ENCODE measurements at regions not wholly inside any gene's neighbourhood (a gene's known extent, or its start where the extent isn't known, plus 50 kb on each side); places are given as distances from the start of the nearest gene placed in this dataset.

DNA sequence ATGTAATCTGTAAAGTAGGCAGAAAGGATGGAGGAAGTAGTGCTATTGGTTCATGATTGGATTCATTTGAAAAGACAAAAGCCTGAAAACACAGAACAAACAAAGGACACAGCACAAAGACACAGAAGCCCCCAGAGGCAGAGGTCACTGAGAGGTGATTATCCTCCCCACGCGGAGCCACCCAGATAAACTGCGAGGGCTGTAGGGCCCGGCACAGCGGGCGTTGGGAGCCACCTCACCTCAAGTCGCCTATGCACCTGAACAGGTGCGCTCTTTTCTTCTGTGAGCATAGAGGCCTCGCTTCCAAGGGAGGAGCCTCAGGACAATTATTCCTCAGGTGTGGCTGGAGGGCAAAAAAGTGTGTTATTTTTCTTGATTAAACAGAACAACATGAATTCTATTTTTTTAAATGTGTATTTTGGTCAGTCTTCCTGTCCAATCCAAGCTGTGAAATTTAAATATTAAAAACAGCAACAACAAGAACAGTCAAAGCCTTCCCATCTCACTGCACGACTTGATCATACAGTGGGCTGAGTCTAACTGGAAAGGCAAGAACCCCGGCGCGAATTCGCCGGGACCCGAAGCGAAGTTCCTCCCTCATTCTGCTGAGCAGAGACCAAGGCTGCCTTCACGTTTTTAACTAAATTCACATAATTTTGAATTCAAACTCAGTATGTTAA lies 205.3 kb downstream of the THBS2 start:
- H3K9ac ChIP-seq (ENCODE audit: low read length) = no peak overlapping the region
- no peaks in the 10 kb centered on the region for H3K79me2 ChIP-seq (ENCODE audit: low read length)
- H3K9me3 ChIP-seq (replicated peaks; ENCODE audit: insufficient read depth, low read length) = no peaks in the 10 kb centered on the region
- no peak overlapping the region for H3K4me3 ChIP-seq (ENCODE audit: low read length)
- H4K20me1 ChIP-seq (ENCODE audit: insufficient read depth, low read length) = no peaks in the 10 kb centered on the region
- no peaks in the 10 kb centered on the region for H3K36me3 ChIP-seq (replicated peaks; ENCODE audit: insufficient read depth, low read length)
- H3K4me1 ChIP-seq (ENCODE audit: low read length) = no peaks in the 10 kb centered on the region
- H2AFZ ChIP-seq (ENCODE audit: low read length) = no peak overlapping the region
- no peak for DNase-seq
- H3K27me3 ChIP-seq (replicated peaks; ENCODE audit: insufficient read depth, low read length) = no peaks in the 10 kb centered on the region
- no peak overlapping the region for H3K4me2 ChIP-seq (ENCODE audit: low read depth, low read length)
- no peak for TF ChIP-seq EZH2 (optimal IDR thresholded peaks at IDR 0.05; ENCODE audit: low read depth, low read length)
- TF ChIP-seq CTCF (IDR thresholded peaks at IDR 0.05; ENCODE audit: low read length) = no peak
- TF ChIP-seq EZH2phosphoT487 (IDR thresholded peaks at IDR 0.05; ENCODE audit: low read length) = no peak
- no peak overlapping the region for H3K27ac ChIP-seq (ENCODE audit: low read length)
- H3F3A ChIP-seq (ENCODE audit: insufficient read depth, low read length) = no peaks in the 10 kb centered on the region
- H3K9me2 ChIP-seq (replicated peaks; ENCODE audit: insufficient read depth, low read length) = no peaks in the 10 kb centered on the region

- Histone ChIP-seq H3K27ac (ENCODE audit: low read length) (no peak overlapping the region), H3K4me2 (ENCODE audit: low read depth, low read length) (no peak overlapping the region), H3K4me1 (ENCODE audit: low read length) (no peaks in the 10 kb centered on the region), H2AFZ (ENCODE audit: low read length) (no peak overlapping the region), H3K9ac (ENCODE audit: low read length) (no peak overlapping the region), H3K9me2 (replicated peaks; ENCODE audit: insufficient read depth, low read length) (no peaks in the 10 kb centered on the region), H3K9me3 (replicated peaks; ENCODE audit: insufficient read depth, low read length) (no peaks in the 10 kb centered on the region), H3K4me3 (ENCODE audit: low read length) (no peak overlapping the region), H3K36me3 (replicated peaks; ENCODE audit: insufficient read depth, low read length) (no peaks in the 10 kb centered on the region), H3F3A (ENCODE audit: insufficient read depth, low read length) (no peaks in the 10 kb centered on the region), H4K20me1 (ENCODE audit: insufficient read depth, low read length) (no peaks in the 10 kb centered on the region), H3K79me2 (ENCODE audit: low read length) (no peaks in the 10 kb centered on the region), H3K27me3 (replicated peaks; ENCODE audit: insufficient read depth, low read length) (no peaks in the 10 kb centered on the region)
- TF ChIP-seq EZH2phosphoT487 (IDR thresholded peaks at IDR 0.05; ENCODE audit: low read length) (no peak), EZH2 (optimal IDR thresholded peaks at IDR 0.05; ENCODE audit: low read depth, low read length) (no peak), CTCF (IDR thresholded peaks at IDR 0.05; ENCODE audit: low read length) (no peak)
- DNase-seq = no peak
These were observed 206.3 kb downstream of the THBS2 start for GRCh38 chr6:169047345-169047744.

GRCh38 chr6:169046483-169047192 lies 207.0 kb downstream of the THBS2 start:
- no peak for DNase-seq
- no peaks in the 10 kb centered on the region for H3F3A ChIP-seq (ENCODE audit: insufficient read depth, low read length)
- no peaks in the 10 kb centered on the region for H3K27me3 ChIP-seq (replicated peaks; ENCODE audit: insufficient read depth, low read length)
- no peaks in the 10 kb centered on the region for H3K9me2 ChIP-seq (replicated peaks; ENCODE audit: insufficient read depth, low read length)
- no peaks in the 10 kb centered on the region for H3K79me2 ChIP-seq (ENCODE audit: low read length)
- no peak overlapping the region for H2AFZ ChIP-seq (ENCODE audit: low read length)
- TF ChIP-seq EZH2 (optimal IDR thresholded peaks at IDR 0.05; ENCODE audit: low read depth, low read length) (no peak), EZH2phosphoT487 (IDR thresholded peaks at IDR 0.05; ENCODE audit: low read length) (no peak), CTCF (IDR thresholded peaks at IDR 0.05; ENCODE audit: low read length) (no peak)
- no peaks in the 10 kb centered on the region for H3K4me1 ChIP-seq (ENCODE audit: low read length)
- H3K4me3 ChIP-seq (ENCODE audit: low read length) = no peak overlapping the region
- no peak overlapping the region for H3K9ac ChIP-seq (ENCODE audit: low read length)
- H3K9me3 ChIP-seq (replicated peaks; ENCODE audit: insufficient read depth, low read length) = no peaks in the 10 kb centered on the region
- no peaks in the 10 kb centered on the region for H3K36me3 ChIP-seq (replicated peaks; ENCODE audit: insufficient read depth, low read length)
- no peak overlapping the region for H3K4me2 ChIP-seq (ENCODE audit: low read depth, low read length)
- no peaks in the 10 kb centered on the region for H4K20me1 ChIP-seq (ENCODE audit: insufficient read depth, low read length)
- no peak overlapping the region for H3K27ac ChIP-seq (ENCODE audit: low read length)
